GM12872 (cell line): ENCODE measurements at regions not wholly inside any gene's neighbourhood (a gene's known extent, or its start where the extent isn't known, plus 50 kb on each side); places are given as distances from the start of the nearest gene placed in this dataset.

Experiments used
- CTCF ChIP-seq: IDR thresholded peaks from 3 replicates; pipeline ENCODE4 v1.5.1; 2011; ENCODE audit warnings: low read depth, mild to moderate bottlenecking, low read length, moderate library complexity; ENCODE audit not compliant: insufficient read depth

GRCh38 chr13:56736966-56737365 is 403.8 kb upstream of the PRR20A start:
- no peak for TF ChIP-seq CTCF

- TF ChIP-seq CTCF = no peak
These were observed 388.1 kb upstream of the PRR20A start for GRCh38 chr13:56752636-56753035.

- TF ChIP-seq CTCF = no peak
These were observed 385.4 kb upstream of the PRR20A start for GRCh38 chr13:56755181-56755935.

- TF ChIP-seq CTCF = no peak
These were observed 367.6 kb upstream of the PRR20A start for GRCh38 chr13:56773148-56773547.

GRCh38 chr13:56789527-56789926 is 351.2 kb upstream of the PRR20A start:
- TF ChIP-seq CTCF = no peak

- no peak for TF ChIP-seq CTCF
These were observed 303.6 kb upstream of the PRR20A start for GRCh38 chr13:56837161-56837560.

GRCh38 chr13:56850852-56851251 is 289.9 kb upstream of the PRR20A start:
- no peak for TF ChIP-seq CTCF
